ENCODE measurements at regions not wholly inside any gene's neighbourhood (a gene's known extent, or its start where the extent isn't known, plus 50 kb on each side); places are given as distances from the start of the nearest gene placed in this dataset.
A peak's percentile ranks its signal among the peaks of the same experiment; 100 is the strongest.

- no peak overlapping the region for H3K4me3 ChIP-seq
- no peaks in the 10 kb centered on the region for H3K27me3 ChIP-seq
- TF ChIP-seq POLR2A (IDR thresholded peaks at IDR 0.05): no peak
- TF ChIP-seq CTCF (IDR thresholded peaks at IDR 0.05 in 4 of 5, conservative IDR thresholded peaks at IDR 0.05 in 1 of 5): no peak
- peaks cover 43 to 55% of the 10 kb centered on the region in 2 donors for H3K4me1 ChIP-seq
- in situ Hi-C loops (cut with MboI; ENCODE audit: low sequenced_read_pairs in 4 of 4) (no loop called here), intact Hi-C loops (cut with DNase I; ENCODE audit: low total_unique reads) (loop anchor here (5.0 kb wide), 1 partner anchor 640 kb away; no protein-coding TSS in a partner anchor)
- no peaks in the 10 kb centered on the region for H3K9me3 ChIP-seq
- ATAC-seq (no peak), DNase-seq (no peak)
- peak overlapping the region in 3 of 4 donors; percentile 78 to 83 (median 81) for H3K27ac ChIP-seq
- no peaks in the 10 kb centered on the region for H3K36me3 ChIP-seq
These were observed 188.7 kb upstream of the GLI2 start for GRCh38 chr2:120546865-120547390.

- Histone ChIP-seq H3K4me3 (no peak overlapping the region), H3K36me3 (no peaks in the 10 kb centered on the region), H3K9me3 (no peaks in the 10 kb centered on the region), H3K4me1 (peaks cover 43 to 55% of the 10 kb centered on the region in 2 donors), H3K27me3 (no peaks in the 10 kb centered on the region), H3K27ac (peak overlapping the region; percentile 78 to 86 (median 82))
- in situ Hi-C loops (cut with MboI; ENCODE audit: low sequenced_read_pairs in 4 of 4) (no loop called here), intact Hi-C loops (cut with DNase I; ENCODE audit: low total_unique reads) (loop anchor here (1.0 to 5.0 kb wide), 3 partner anchors 7 to 640 kb away; no protein-coding TSS in a partner anchor)
- TF ChIP-seq POLR2A (IDR thresholded peaks at IDR 0.05) (no peak), CTCF (IDR thresholded peaks at IDR 0.05 in 4 of 5, conservative IDR thresholded peaks at IDR 0.05 in 1 of 5) (no peak)
- DNase-seq: peak in 1 of 2 donors; percentile 60
- ATAC-seq: peak in 1 of 2 donors; percentile 6
These were observed 188.0 kb upstream of the GLI2 start for GRCh38 chr2:120547662-120548061.

GRCh38 chr2:120548627-120549608 lies 186.8 kb upstream of the GLI2 start:
- no peak for TF ChIP-seq CTCF (IDR thresholded peaks at IDR 0.05 in 4 of 5, conservative IDR thresholded peaks at IDR 0.05 in 1 of 5)
- TF ChIP-seq POLR2A (IDR thresholded peaks at IDR 0.05): peak; percentile 63 to 67
- H3K36me3 ChIP-seq: no peaks in the 10 kb centered on the region
- in situ Hi-C loops (cut with MboI; ENCODE audit: low sequenced_read_pairs in 4 of 4): no loop called here
- H3K4me3 ChIP-seq: no peak overlapping the region
- ATAC-seq: peak; percentile 75 to 81
- H3K4me1 ChIP-seq: peaks cover 46 to 61% of the 10 kb centered on the region in 2 donors
- intact Hi-C loops (cut with DNase I; ENCODE audit: low total_unique reads): loop anchor here (1.0 to 5.0 kb wide), 3 partner anchors 9 to 638 kb away; no protein-coding TSS in a partner anchor
- H3K27me3 ChIP-seq: no peaks in the 10 kb centered on the region
- H3K9me3 ChIP-seq: no peaks in the 10 kb centered on the region
- H3K27ac ChIP-seq: peak overlapping the region; percentile 78 to 86 (median 82)
- DNase-seq: peak; percentile 78 to 89

- DNase-seq (no peak), ATAC-seq (no peak)
- intact Hi-C loops (cut with DNase I; ENCODE audit: low total_unique reads) (loop anchor here (5.0 to 10.0 kb wide), 3 partner anchors 372 to 795 kb away; no protein-coding TSS in a partner anchor), in situ Hi-C loops (cut with MboI; ENCODE audit: low sequenced_read_pairs in 4 of 4) (loop anchor here (10.0 to 25.0 kb wide), 3 partner anchors 125 to 213 kb away; partner anchors contain the start of gene INHBB (in 4 of the 4))
- Histone ChIP-seq H3K27me3 (no peaks in the 10 kb centered on the region), H3K9me3 (no peaks in the 10 kb centered on the region), H3K27ac (peak overlapping the region; percentile 78 to 86 (median 82)), H3K36me3 (no peaks in the 10 kb centered on the region), H3K4me3 (no peak overlapping the region), H3K4me1 (peaks cover 46 to 61% of the 10 kb centered on the region in 2 donors)
- TF ChIP-seq CTCF (IDR thresholded peaks at IDR 0.05 in 4 of 5, conservative IDR thresholded peaks at IDR 0.05 in 1 of 5) (no peak), POLR2A (IDR thresholded peaks at IDR 0.05) (no peak)
These were observed 185.8 kb upstream of the GLI2 start for GRCh38 chr2:120549841-120550240.
